Peyer's patch (tissue), 4 donors: ENCODE measurements at regions not wholly inside any gene's neighbourhood (a gene's known extent, or its start where the extent isn't known, plus 50 kb on each side); places are given as distances from the start of the nearest gene placed in this dataset.

ENCODE experiments used
- POLR2A ChIP-seq, 2 donors: fragments of 450-650 bp; IDR thresholded peaks; one replicate each; pipeline ENCODE4 v1.5.1; 2017; ENCODE audit warnings: antibody characterized with exemption in 2 of 2, mild to moderate bottlenecking in 2 of 2, moderate library complexity in 2 of 2
- TF ChIP-seq, protein P1 (sequence below), 6 experiments: fragments of 450-650 bp in 4 of 6; fragments of 200-600 bp in 2 of 6; sonication (generic) in 1 of 6; IDR thresholded peaks; one replicate each; pipeline ENCODE4 v1.5.1; 2017 to 2019; ENCODE audit warnings: antibody characterized with exemption in 6 of 6, mild to moderate bottlenecking in 3 of 6, moderate library complexity in 1 of 6

DNA sequence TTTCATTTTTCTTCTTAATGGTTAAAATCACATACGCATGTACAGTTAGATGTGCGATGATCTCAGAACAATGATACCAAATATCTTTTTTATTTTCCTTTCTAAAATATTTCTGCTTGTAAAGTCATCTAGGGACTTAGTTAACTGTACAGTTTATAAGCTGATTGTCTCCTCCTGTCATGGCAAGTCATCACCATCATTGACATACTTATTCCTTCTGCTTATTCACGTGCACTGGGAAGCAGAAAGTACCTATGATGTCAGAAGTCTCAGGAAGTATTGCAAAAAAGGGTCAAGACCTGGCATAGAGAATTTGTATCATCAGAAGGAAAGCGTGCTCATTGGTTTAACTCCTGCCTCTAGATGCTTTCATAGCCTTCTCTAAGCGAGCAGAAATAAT lies 154.2 kb downstream of the DSC3 start:
- TF ChIP-seq, protein P1, sequence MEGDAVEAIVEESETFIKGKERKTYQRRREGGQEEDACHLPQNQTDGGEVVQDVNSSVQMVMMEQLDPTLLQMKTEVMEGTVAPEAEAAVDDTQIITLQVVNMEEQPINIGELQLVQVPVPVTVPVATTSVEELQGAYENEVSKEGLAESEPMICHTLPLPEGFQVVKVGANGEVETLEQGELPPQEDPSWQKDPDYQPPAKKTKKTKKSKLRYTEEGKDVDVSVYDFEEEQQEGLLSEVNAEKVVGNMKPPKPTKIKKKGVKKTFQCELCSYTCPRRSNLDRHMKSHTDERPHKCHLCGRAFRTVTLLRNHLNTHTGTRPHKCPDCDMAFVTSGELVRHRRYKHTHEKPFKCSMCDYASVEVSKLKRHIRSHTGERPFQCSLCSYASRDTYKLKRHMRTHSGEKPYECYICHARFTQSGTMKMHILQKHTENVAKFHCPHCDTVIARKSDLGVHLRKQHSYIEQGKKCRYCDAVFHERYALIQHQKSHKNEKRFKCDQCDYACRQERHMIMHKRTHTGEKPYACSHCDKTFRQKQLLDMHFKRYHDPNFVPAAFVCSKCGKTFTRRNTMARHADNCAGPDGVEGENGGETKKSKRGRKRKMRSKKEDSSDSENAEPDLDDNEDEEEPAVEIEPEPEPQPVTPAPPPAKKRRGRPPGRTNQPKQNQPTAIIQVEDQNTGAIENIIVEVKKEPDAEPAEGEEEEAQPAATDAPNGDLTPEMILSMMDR (IDR thresholded peaks at IDR 0.05): no peak
- no peak for TF ChIP-seq POLR2A (IDR thresholded peaks at IDR 0.05)
